22Rv1 (cell line): ENCODE measurements at regions not wholly inside any gene's neighbourhood (a gene's known extent, or its start where the extent isn't known, plus 50 kb on each side); places are given as distances from the start of the nearest gene placed in this dataset.

Source experiments
- ZFX ChIP-seq: fragments of 450-650 bp; IDR thresholded peaks from 2 replicates; pipeline ENCODE4 v1.6.1; 2017; ENCODE audit warnings: antibody characterized with exemption, borderline replicate concordance
- TF ChIP-seq, protein P1 (sequence below): fragments of 450-650 bp; IDR thresholded peaks from 2 replicates; pipeline ENCODE4 v1.5.1; 2017; ENCODE audit warnings: mild to moderate bottlenecking

- TF ChIP-seq, protein P1, sequence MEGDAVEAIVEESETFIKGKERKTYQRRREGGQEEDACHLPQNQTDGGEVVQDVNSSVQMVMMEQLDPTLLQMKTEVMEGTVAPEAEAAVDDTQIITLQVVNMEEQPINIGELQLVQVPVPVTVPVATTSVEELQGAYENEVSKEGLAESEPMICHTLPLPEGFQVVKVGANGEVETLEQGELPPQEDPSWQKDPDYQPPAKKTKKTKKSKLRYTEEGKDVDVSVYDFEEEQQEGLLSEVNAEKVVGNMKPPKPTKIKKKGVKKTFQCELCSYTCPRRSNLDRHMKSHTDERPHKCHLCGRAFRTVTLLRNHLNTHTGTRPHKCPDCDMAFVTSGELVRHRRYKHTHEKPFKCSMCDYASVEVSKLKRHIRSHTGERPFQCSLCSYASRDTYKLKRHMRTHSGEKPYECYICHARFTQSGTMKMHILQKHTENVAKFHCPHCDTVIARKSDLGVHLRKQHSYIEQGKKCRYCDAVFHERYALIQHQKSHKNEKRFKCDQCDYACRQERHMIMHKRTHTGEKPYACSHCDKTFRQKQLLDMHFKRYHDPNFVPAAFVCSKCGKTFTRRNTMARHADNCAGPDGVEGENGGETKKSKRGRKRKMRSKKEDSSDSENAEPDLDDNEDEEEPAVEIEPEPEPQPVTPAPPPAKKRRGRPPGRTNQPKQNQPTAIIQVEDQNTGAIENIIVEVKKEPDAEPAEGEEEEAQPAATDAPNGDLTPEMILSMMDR: no peak
- no peak for TF ChIP-seq ZFX
These were observed 287.1 kb upstream of the AJAP1 start for GRCh38 chr1:4367230-4367777.
